Thoracic aorta (tissue), 2 donors: ENCODE measurements at regions not wholly inside any gene's neighbourhood (a gene's known extent, or its start where the extent isn't known, plus 50 kb on each side); places are given as distances from the start of the nearest gene placed in this dataset.
"Not testable (repeated sequence)": the region's sequence is repeated elsewhere in the genome, so short reads cannot be mapped to it uniquely, and the experiment has no call there.

ENCODE experiments used
- ATAC-seq: fragments of 150-250 bp; one replicate; pipeline ENCODE4 v1.8.0; 2017; ENCODE audit warnings: low read depth; ENCODE audit not compliant: insufficient number of reproducible peaks, low FRiP score
- DNase-seq: peaks from one replicate; pipeline ENCODE4 v3.0.0-alpha.2; 2020; ENCODE audit warnings: low spot score
- H3K27ac ChIP-seq, 2 donors: fragments of 200-600 bp; sonication (generic); 1 replicate in 1 of 2; 2 replicates in 1 of 2; pipeline ENCODE4 v1.5.1; 2016; ENCODE audit warnings: mild to moderate bottlenecking in 2 of 2, moderate library complexity in 2 of 2
- H3K27me3 ChIP-seq: fragments of 200-600 bp; sonication (generic); replicated peaks from 2 replicates; pipeline ENCODE4 v1.6.0; 2016; ENCODE audit warnings: mild to moderate bottlenecking; ENCODE audit not compliant: insufficient read depth
- H3K36me3 ChIP-seq: fragments of 200-600 bp; sonication (generic); one replicate; pipeline ENCODE4 v1.5.1; 2016
- H3K4me1 ChIP-seq, 2 donors: fragments of 200-600 bp; sonication (generic); 1 replicate in 1 of 2; 2 replicates in 1 of 2; pipeline versions ENCODE4 v1.5.1 to v1.6.0; 2016; ENCODE audit warnings: low read depth in 2 of 2, mild to moderate bottlenecking in 1 of 2; ENCODE audit not compliant: control insufficient read depth in 1 of 2
- H3K4me3 ChIP-seq: fragments of 200-600 bp; sonication (generic); 2 replicates; pipeline ENCODE4 v1.5.1; 2016; ENCODE audit warnings: mild to moderate bottlenecking
- H3K9me3 ChIP-seq: fragments of 200-600 bp; sonication (generic); 2 replicates; pipeline ENCODE4 v1.5.1; 2016
- CTCF ChIP-seq: fragments of 200-600 bp; sonication (generic); IDR thresholded peaks from one replicate; pipeline ENCODE4 v1.5.1; 2019; ENCODE audit warnings: antibody characterized with exemption

- Histone ChIP-seq H3K4me1 (no peaks in the 10 kb centered on the region), H3K9me3 (no peaks in the 10 kb centered on the region), H3K36me3 (no peaks in the 10 kb centered on the region), H3K4me3 (no peak overlapping the region), H3K27me3 (no peaks in the 10 kb centered on the region), H3K27ac (no peak overlapping the region)
- TF ChIP-seq CTCF = no peak
- ATAC-seq = no peak
- DNase-seq = no peak
Observed at GRCh38 chr13:31385540-31385939, 185.8 kb downstream of the B3GLCT start.

DNA sequence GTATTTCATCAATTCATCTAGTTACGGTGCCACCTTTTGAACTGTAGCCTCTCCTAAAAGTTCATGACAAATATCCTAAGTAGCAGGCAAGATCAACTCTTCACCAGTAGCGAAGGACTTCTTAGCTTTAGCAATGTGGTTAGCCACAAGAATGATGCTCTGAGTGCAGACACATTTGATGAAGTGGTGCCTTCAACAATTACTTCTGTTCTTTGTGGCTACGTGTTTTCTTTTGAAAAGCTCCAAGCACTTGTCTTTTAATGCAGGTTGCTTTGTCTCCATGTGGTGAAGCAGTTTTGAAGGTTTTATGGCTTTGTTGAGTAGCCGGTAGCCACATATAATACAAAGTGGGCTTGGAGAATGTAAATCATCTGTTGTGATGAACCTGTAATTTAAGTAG is 194.7 kb downstream of the B3GLCT start:
- H3K9me3 ChIP-seq = peaks cover 3% of the 10 kb centered on the region
- no peaks in the 10 kb centered on the region for H3K4me1 ChIP-seq
- no peak for DNase-seq
- H3K4me3 ChIP-seq = no peak overlapping the region
- H3K36me3 ChIP-seq = no peaks in the 10 kb centered on the region
- H3K27me3 ChIP-seq = no peaks in the 10 kb centered on the region
- TF ChIP-seq CTCF = no peak
- ATAC-seq = no peak
- H3K27ac ChIP-seq = no peak overlapping the region

- Histone ChIP-seq H3K4me3 (no peak overlapping the region), H3K27me3 (no peaks in the 10 kb centered on the region), H3K27ac (no peak overlapping the region), H3K4me1 (no peaks in the 10 kb centered on the region), H3K36me3 (no peaks in the 10 kb centered on the region), H3K9me3 (peaks cover 9% of the 10 kb centered on the region)
- no peak for TF ChIP-seq CTCF
- DNase-seq = no peak
- ATAC-seq = no peak
Observed at GRCh38 chr13:31395090-31395489, 195.3 kb downstream of the B3GLCT start.

- Histone ChIP-seq H3K36me3 (no peaks in the 10 kb centered on the region), H3K9me3 (peaks cover 9% of the 10 kb centered on the region), H3K4me1 (no peaks in the 10 kb centered on the region), H3K27me3 (no peaks in the 10 kb centered on the region), H3K4me3 (no peak overlapping the region), H3K27ac (no peak overlapping the region)
- no peak for DNase-seq
- TF ChIP-seq CTCF = no peak
- no peak for ATAC-seq
Observed at GRCh38 chr13:31399690-31400089, 199.9 kb downstream of the B3GLCT start.

- H3K36me3 ChIP-seq, H3K9me3 ChIP-seq, ATAC-seq, DNase-seq, H3K4me1 ChIP-seq, H3K4me3 ChIP-seq, H3K27ac ChIP-seq, H3K27me3 ChIP-seq: not testable (repeated sequence)
Observed at GRCh38 chr13:31403711-31404110, 203.9 kb downstream of the B3GLCT start.

DNA sequence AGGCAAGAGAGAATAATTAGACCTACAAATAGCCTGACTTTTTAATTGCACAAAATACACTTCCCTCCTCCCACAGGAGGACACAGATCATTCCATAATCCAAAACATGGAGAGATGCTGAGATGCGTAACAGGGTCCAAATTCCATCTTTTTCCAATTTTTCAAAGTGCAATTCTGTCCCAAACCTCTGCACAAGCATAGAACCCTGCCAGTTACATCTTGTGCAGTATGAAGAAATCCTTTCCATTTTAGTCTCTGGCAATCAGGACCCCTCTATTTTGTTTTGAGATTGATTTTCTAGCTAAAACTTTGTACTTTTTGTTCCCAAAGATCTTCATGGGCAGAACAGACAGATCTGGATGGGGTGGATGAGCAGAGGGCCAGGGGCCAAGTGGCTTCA is 209.2 kb downstream of the B3GLCT start:
- no peak overlapping the region for H3K27ac ChIP-seq

More for the DNA sequence above, 209.2 kb downstream of the B3GLCT start:
- Histone ChIP-seq H3K36me3 (no peaks in the 10 kb centered on the region), H3K4me3 (no peak overlapping the region), H3K27me3 (no peaks in the 10 kb centered on the region), H3K4me1 (no peaks in the 10 kb centered on the region), H3K9me3 (no peaks in the 10 kb centered on the region)
- no peak for TF ChIP-seq CTCF
- DNase-seq (no peak), ATAC-seq (no peak)
